SK-N-SH (cell line): ENCODE measurements at regions not wholly inside any gene's neighbourhood (a gene's known extent, or its start where the extent isn't known, plus 50 kb on each side); places are given as distances from the start of the nearest gene placed in this dataset.

Source experiments
- CTCF ChIA-PET: fragments of 300-600, 350-600 bp; formaldehyde crosslinking; extraction: SDS; loops from one replicate; lab custom pipeline; 2021; lab: Yijun Ruan, JAX
- POLR2A ChIA-PET: fragments of 350-600 bp; sonication (Branson Sonifier 250); formaldehyde crosslinking; extraction: SDS; loops from one replicate; lab custom pipeline; 2020; ENCODE audit warnings: antibody characterized with exemption, inconsistent platforms; lab: Yijun Ruan, JAX
- DNase-seq: peaks from one replicate; pipeline ENCODE4 v3.0.0; 2012
- H2AFZ ChIP-seq: fragments of 200-600 bp; sonication (generic); 2 replicates; pipeline ENCODE4 v1.8.1; 2016; ENCODE audit warnings: antibody characterized with exemption, mild to moderate bottlenecking, low read depth
- H3F3A ChIP-seq: fragments of 200-600 bp; sonication (generic); replicated peaks from 2 replicates; pipeline ENCODE3; 2016; ENCODE audit warnings: antibody characterized with exemption, mild to moderate bottlenecking; ENCODE audit not compliant: insufficient read depth
- H3K27ac ChIP-seq, 2 experiments: fragments of 200-500 bp in 1 of 2; fragments of 200-600 bp in 1 of 2; sonication (Bioruptor generic) in 1 of 2; sonication (generic), shearing (Covaris generic) in 1 of 2; 2 replicates each; pipeline versions ENCODE4 v1.5.1 to v1.6.1; 2014 to 2016; ENCODE audit warnings: low read depth in 2 of 2, inconsistent platforms in 1 of 2, low read length in 1 of 2, mild to moderate bottlenecking in 1 of 2, mixed read lengths in 1 of 2
- H3K27me3 ChIP-seq: fragments of 200-600 bp; sonication (generic), shearing (Covaris generic); 2 replicates; pipeline ENCODE4 v1.6.1; 2016; ENCODE audit warnings: mixed run types; ENCODE audit not compliant: insufficient read depth
- H3K36me3 ChIP-seq, 2 experiments: fragments of 200-500 bp in 1 of 2; fragments of 200-600 bp in 1 of 2; sonication (Bioruptor generic) in 1 of 2; sonication (generic) in 1 of 2; replicated peaks in 1 of 2; 2 replicates each; pipeline versions ENCODE3 to v1.5.1; 2014 to 2016; ENCODE audit warnings: low read length in 1 of 2, mild to moderate bottlenecking in 1 of 2; ENCODE audit not compliant: insufficient read depth in 2 of 2, control insufficient read depth in 1 of 2
- H3K4me1 ChIP-seq, 2 experiments: fragments of 200-500 bp in 1 of 2; fragments of 200-600 bp in 1 of 2; sonication (Bioruptor generic) in 1 of 2; sonication (generic), shearing (Covaris generic) in 1 of 2; 2 replicates each; pipeline versions ENCODE4 v1.5.1 to v1.6.1; 2014 to 2016; ENCODE audit warnings: low read depth in 1 of 2, low read length in 1 of 2, mixed run types in 1 of 2; ENCODE audit not compliant: insufficient read depth in 2 of 2, control insufficient read depth in 1 of 2
- H3K4me2 ChIP-seq: fragments of 200-600 bp; sonication (generic), shearing (Covaris generic); 2 replicates; pipeline ENCODE4 v1.6.1; 2017; ENCODE audit warnings: mixed run types
- H3K4me3 ChIP-seq, 2 experiments: fragments of 200-500 bp in 1 of 2; fragments of 200-600 bp in 1 of 2; sonication (Bioruptor generic) in 1 of 2; sonication (generic), shearing (Covaris generic) in 1 of 2; 2 replicates each; pipeline versions ENCODE4 v1.5.1 to v1.8.1; 2014 to 2016; ENCODE audit warnings: low read depth in 2 of 2, inconsistent platforms in 1 of 2, low read length in 1 of 2, mild to moderate bottlenecking in 1 of 2, mixed read lengths in 1 of 2, moderate library complexity in 1 of 2
- H3K79me2 ChIP-seq: fragments of 200-600 bp; sonication (generic); 2 replicates; pipeline ENCODE4 v1.8.1; 2017; ENCODE audit warnings: mild to moderate bottlenecking; ENCODE audit not compliant: insufficient read depth
- H3K9ac ChIP-seq: fragments of 200-600 bp; sonication (generic); 2 replicates; pipeline ENCODE4 v1.6.1; 2017; ENCODE audit warnings: mixed run types
- H3K9me2 ChIP-seq: fragments of 200-600 bp; sonication (generic); 2 replicates; pipeline ENCODE4 v1.6.1; 2017; ENCODE audit warnings: mixed run types
- H3K9me3 ChIP-seq: fragments of 200-600 bp; sonication (generic); 2 replicates; pipeline ENCODE4 v1.6.1; 2017; ENCODE audit warnings: mixed run types, mild to moderate bottlenecking, moderate library complexity
- H4K20me1 ChIP-seq: fragments of 200-600 bp; sonication (generic); 2 replicates; pipeline ENCODE4 v1.6.1; 2017; ENCODE audit warnings: mild to moderate bottlenecking, mixed run types; ENCODE audit not compliant: insufficient read depth
- ELF1 ChIP-seq: IDR thresholded peaks from 2 replicates; pipeline ENCODE4 v1.4.0; 2012
- EP300 ChIP-seq, 2 experiments: IDR thresholded peaks; 2 replicates each; pipeline versions ENCODE4 v1.4.0 to v1.6.1; 2012; ENCODE audit warnings: borderline replicate concordance in 1 of 2, low read depth in 1 of 2, low read length in 1 of 2
- EZH2phosphoT487 ChIP-seq: fragments of 200-600 bp; sonication (generic); IDR thresholded peaks from 2 replicates; pipeline ENCODE4 v1.6.1; 2017; ENCODE audit warnings: low read depth, mixed run types, mild to moderate bottlenecking, antibody characterized with exemption, moderate library complexity, borderline replicate concordance
- FOSL2 ChIP-seq: IDR thresholded peaks from 2 replicates; pipeline ENCODE4 v1.4.0; 2012; ENCODE audit warnings: low read depth, mild to moderate bottlenecking, moderate library complexity, borderline replicate concordance
- FOXJ3 ChIP-seq: sonication (generic); formaldehyde crosslinking; IDR thresholded peaks from 2 replicates; pipeline ENCODE4 v1.5.1; 2020; ENCODE audit warnings: mild to moderate bottlenecking, missing genetic modification reagents
- MEF2A ChIP-seq: IDR thresholded peaks from 2 replicates; pipeline ENCODE4 v1.4.0; 2012; ENCODE audit warnings: low read depth, borderline replicate concordance
- MXI1 ChIP-seq: IDR thresholded peaks from 2 replicates; pipeline ENCODE4 v1.6.1; 2012; ENCODE audit warnings: mild to moderate bottlenecking, low read depth, low read length, improper control_type of control experiment
- RCOR1 ChIP-seq: fragments of 150-350 bp; IDR thresholded peaks from 2 replicates; pipeline ENCODE4 v1.6.1; 2017; ENCODE audit warnings: antibody characterized with exemption, low read length
- RXRA ChIP-seq: IDR thresholded peaks from 2 replicates; pipeline ENCODE4 v1.4.0; 2012; ENCODE audit warnings: low read depth, mild to moderate bottlenecking, borderline replicate concordance
- SIN3A ChIP-seq: IDR thresholded peaks from 2 replicates; pipeline ENCODE4 v1.6.1; 2012; ENCODE audit warnings: low read depth, mild to moderate bottlenecking, low read length, moderate library complexity, borderline replicate concordance
- SMC3 ChIP-seq: IDR thresholded peaks from 2 replicates; pipeline ENCODE4 v1.6.1; 2012; ENCODE audit warnings: low read depth, low read length, improper control_type of control experiment
- YY1 ChIP-seq: IDR thresholded peaks from 2 replicates; pipeline ENCODE4 v1.4.0; 2012; ENCODE audit warnings: low read depth, mild to moderate bottlenecking
- WGBS: methylation state at CpG from one replicate; pipeline ENCODE4 v1.1.6; 2017; ENCODE audit warnings: low lambda C conversion rate; 5-methylcytosine and 5-hydroxymethylcytosine counted together
- TF ChIP-seq, protein P1 (sequence below): fragments of 150-350 bp; IDR thresholded peaks from 2 replicates; pipeline ENCODE4 v1.6.1; 2016; ENCODE audit warnings: mild to moderate bottlenecking, low read depth, low read length
- TF ChIP-seq, protein P2 (sequence below): IDR thresholded peaks from 2 replicates; pipeline ENCODE4 v1.6.1; 2012; ENCODE audit warnings: mild to moderate bottlenecking, low read depth, low read length, moderate library complexity
- TF ChIP-seq, protein P3 (sequence below): IDR thresholded peaks from 2 replicates; pipeline ENCODE4 v1.4.0; 2012; ENCODE audit warnings: low read depth, borderline replicate concordance

DNA sequence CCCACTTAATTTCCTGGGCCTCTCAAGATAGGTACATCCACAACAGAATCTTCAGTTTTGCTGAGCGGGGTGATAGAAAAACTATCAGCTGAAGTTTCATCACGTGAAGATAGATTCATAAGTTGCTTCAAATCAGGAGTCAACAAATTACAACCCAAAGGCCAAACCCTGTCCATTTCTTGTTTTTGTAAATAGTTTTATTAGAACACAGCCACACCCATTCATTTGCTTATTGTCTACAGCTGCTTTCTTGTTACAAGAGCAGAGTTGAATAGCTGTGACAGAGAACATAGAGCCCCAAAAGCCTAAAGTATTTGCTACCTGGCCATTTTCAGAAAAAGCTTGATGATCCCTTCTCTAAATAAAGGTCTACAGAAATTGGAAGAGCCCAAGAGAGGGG lies 300.1 kb upstream of the CDH5 start:
- Histone ChIP-seq H3K9ac (no peak overlapping the region), H4K20me1 (no peaks in the 10 kb centered on the region), H3K27ac (no peak overlapping the region), H3K4me2 (no peak overlapping the region), H2AFZ (no peak overlapping the region), H3K27me3 (no peaks in the 10 kb centered on the region), H3K9me2 (no peaks in the 10 kb centered on the region), H3K4me1 (peaks cover 0 to 7% of the 10 kb centered on the region in 2 experiments; a peak in 2 of 4 replicates), H3K79me2 (no peaks in the 10 kb centered on the region), H3K4me3 (no peak overlapping the region), H3K9me3 (no peaks in the 10 kb centered on the region), H3K36me3 (no peaks in the 10 kb centered on the region), H3F3A (no peaks in the 10 kb centered on the region)
- ChIA-PET CTCF (interaction anchor here (1.0 kb wide), 1 partner anchor 276 kb away, joined by 3 read pairs; no protein-coding TSS in a partner anchor), POLR2A (no interaction called here)
- DNase-seq: no peak
- no peak for TF ChIP-seq EP300 (IDR thresholded peaks at IDR 0.05; ENCODE audit: borderline replicate concordance in 1 of 2, low read depth in 1 of 2, low read length in 1 of 2)
- TF ChIP-seq, protein P1, sequence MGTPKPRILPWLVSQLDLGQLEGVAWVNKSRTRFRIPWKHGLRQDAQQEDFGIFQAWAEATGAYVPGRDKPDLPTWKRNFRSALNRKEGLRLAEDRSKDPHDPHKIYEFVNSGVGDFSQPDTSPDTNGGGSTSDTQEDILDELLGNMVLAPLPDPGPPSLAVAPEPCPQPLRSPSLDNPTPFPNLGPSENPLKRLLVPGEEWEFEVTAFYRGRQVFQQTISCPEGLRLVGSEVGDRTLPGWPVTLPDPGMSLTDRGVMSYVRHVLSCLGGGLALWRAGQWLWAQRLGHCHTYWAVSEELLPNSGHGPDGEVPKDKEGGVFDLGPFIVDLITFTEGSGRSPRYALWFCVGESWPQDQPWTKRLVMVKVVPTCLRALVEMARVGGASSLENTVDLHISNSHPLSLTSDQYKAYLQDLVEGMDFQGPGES: no peak
- 38% methylated on average over 2 of the region's 2 CpGs for WGBS

DNA sequence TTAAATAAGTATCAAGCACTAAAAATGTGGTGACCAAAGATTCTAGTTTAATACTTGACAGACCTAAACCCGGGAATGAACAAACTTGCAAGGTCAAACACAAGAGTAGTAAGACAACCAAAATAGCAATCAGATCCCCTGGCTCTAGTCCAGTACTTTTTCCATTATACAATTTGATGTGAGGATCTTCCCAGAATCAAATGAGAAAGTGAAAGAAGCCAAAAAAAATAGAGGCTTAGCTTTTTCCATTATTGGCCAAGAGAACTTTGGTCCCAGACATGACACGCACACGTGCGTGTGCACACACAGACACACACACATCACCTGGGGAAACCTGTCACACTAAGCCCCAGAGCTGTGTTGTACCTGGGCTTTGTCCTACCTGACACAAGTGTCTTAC lies 300.6 kb upstream of the CDH5 start:
- no peak overlapping the region for H3K9ac ChIP-seq
- 60% methylated on average over 4 of the region's 4 CpGs for WGBS
- ChIA-PET CTCF (interaction anchor here (1.0 kb wide), 2 partner anchors 276 to 1977 kb away, joined by 3 read pairs; no protein-coding TSS in a partner anchor), POLR2A (no interaction called here)
- DNase-seq: no peak
- peaks cover 0 to 7% of the 10 kb centered on the region in 2 experiments; a peak in 2 of 4 replicates for H3K4me1 ChIP-seq
- no peaks in the 10 kb centered on the region for H3K27me3 ChIP-seq
- TF ChIP-seq FOXJ3 (no peak), ELF1 (no peak), YY1 (no peak), RXRA (no peak), EZH2phosphoT487 (no peak), SIN3A (no peak), MXI1 (no peak), MEF2A (no peak), RCOR1 (no peak), EP300 (IDR thresholded peaks at IDR 0.05; ENCODE audit: borderline replicate concordance in 1 of 2, low read depth in 1 of 2, low read length in 1 of 2) (no peak), FOSL2 (no peak), SMC3 (no peak)
- TF ChIP-seq, protein P1: no peak
- TF ChIP-seq, protein P2, sequence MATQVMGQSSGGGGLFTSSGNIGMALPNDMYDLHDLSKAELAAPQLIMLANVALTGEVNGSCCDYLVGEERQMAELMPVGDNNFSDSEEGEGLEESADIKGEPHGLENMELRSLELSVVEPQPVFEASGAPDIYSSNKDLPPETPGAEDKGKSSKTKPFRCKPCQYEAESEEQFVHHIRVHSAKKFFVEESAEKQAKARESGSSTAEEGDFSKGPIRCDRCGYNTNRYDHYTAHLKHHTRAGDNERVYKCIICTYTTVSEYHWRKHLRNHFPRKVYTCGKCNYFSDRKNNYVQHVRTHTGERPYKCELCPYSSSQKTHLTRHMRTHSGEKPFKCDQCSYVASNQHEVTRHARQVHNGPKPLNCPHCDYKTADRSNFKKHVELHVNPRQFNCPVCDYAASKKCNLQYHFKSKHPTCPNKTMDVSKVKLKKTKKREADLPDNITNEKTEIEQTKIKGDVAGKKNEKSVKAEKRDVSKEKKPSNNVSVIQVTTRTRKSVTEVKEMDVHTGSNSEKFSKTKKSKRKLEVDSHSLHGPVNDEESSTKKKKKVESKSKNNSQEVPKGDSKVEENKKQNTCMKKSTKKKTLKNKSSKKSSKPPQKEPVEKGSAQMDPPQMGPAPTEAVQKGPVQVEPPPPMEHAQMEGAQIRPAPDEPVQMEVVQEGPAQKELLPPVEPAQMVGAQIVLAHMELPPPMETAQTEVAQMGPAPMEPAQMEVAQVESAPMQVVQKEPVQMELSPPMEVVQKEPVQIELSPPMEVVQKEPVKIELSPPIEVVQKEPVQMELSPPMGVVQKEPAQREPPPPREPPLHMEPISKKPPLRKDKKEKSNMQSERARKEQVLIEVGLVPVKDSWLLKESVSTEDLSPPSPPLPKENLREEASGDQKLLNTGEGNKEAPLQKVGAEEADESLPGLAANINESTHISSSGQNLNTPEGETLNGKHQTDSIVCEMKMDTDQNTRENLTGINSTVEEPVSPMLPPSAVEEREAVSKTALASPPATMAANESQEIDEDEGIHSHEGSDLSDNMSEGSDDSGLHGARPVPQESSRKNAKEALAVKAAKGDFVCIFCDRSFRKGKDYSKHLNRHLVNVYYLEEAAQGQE: no peak
- TF ChIP-seq, protein P3, sequence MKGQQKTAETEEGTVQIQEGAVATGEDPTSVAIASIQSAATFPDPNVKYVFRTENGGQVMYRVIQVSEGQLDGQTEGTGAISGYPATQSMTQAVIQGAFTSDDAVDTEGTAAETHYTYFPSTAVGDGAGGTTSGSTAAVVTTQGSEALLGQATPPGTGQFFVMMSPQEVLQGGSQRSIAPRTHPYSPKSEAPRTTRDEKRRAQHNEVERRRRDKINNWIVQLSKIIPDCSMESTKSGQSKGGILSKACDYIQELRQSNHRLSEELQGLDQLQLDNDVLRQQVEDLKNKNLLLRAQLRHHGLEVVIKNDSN: no peak
- no peak overlapping the region for H3K27ac ChIP-seq
- H3F3A ChIP-seq: no peaks in the 10 kb centered on the region
- no peaks in the 10 kb centered on the region for H3K9me3 ChIP-seq
- H3K4me3 ChIP-seq: no peak overlapping the region
- no peak overlapping the region for H3K4me2 ChIP-seq
- H3K79me2 ChIP-seq: no peaks in the 10 kb centered on the region
- H2AFZ ChIP-seq: no peak overlapping the region
- H3K36me3 ChIP-seq: no peaks in the 10 kb centered on the region
- no peaks in the 10 kb centered on the region for H3K9me2 ChIP-seq
- no peaks in the 10 kb centered on the region for H4K20me1 ChIP-seq
